AG09309 (cell line): ENCODE measurements at regions not wholly inside any gene's neighbourhood (a gene's known extent, or its start where the extent isn't known, plus 50 kb on each side); places are given as distances from the start of the nearest gene placed in this dataset.

Experiments
- DNase-seq: peaks from one replicate; pipeline ENCODE4 v3.0.0-alpha.2; 2010; ENCODE audit warnings: low read depth
- H3K4me3 ChIP-seq: 2 replicates; pipeline ENCODE4 v1.5.1; 2011; ENCODE audit warnings: mild to moderate bottlenecking, low read depth, low read length, moderate library complexity; ENCODE audit not compliant: control insufficient read depth
- TF ChIP-seq, protein P1 (sequence below): IDR thresholded peaks from 2 replicates; pipeline ENCODE4 v1.5.1; 2011; ENCODE audit warnings: mild to moderate bottlenecking, low read depth, low read length, inconsistent platforms; ENCODE audit not compliant: insufficient read depth, control insufficient read depth; ENCODE audit errors: missing control alignments

GRCh38 chr11:131228378-131228777 lies 142.0 kb upstream of the NTM start:
- no peak overlapping the region for H3K4me3 ChIP-seq
- TF ChIP-seq, protein P1, sequence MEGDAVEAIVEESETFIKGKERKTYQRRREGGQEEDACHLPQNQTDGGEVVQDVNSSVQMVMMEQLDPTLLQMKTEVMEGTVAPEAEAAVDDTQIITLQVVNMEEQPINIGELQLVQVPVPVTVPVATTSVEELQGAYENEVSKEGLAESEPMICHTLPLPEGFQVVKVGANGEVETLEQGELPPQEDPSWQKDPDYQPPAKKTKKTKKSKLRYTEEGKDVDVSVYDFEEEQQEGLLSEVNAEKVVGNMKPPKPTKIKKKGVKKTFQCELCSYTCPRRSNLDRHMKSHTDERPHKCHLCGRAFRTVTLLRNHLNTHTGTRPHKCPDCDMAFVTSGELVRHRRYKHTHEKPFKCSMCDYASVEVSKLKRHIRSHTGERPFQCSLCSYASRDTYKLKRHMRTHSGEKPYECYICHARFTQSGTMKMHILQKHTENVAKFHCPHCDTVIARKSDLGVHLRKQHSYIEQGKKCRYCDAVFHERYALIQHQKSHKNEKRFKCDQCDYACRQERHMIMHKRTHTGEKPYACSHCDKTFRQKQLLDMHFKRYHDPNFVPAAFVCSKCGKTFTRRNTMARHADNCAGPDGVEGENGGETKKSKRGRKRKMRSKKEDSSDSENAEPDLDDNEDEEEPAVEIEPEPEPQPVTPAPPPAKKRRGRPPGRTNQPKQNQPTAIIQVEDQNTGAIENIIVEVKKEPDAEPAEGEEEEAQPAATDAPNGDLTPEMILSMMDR: no peak
- DNase-seq: no peak

- DNase-seq: no peak
- H3K4me3 ChIP-seq: no peak overlapping the region
- TF ChIP-seq, protein P1: no peak
These were observed 141.2 kb upstream of the NTM start for GRCh38 chr11:131229221-131229620.

- H3K4me3 ChIP-seq: no peak overlapping the region
- DNase-seq: no peak
- TF ChIP-seq, protein P1: no peak
These were observed 139.0 kb upstream of the NTM start for GRCh38 chr11:131231317-131231940.

GRCh38 chr11:131232261-131232660 lies 138.2 kb upstream of the NTM start:
- H3K4me3 ChIP-seq: no peak overlapping the region
- TF ChIP-seq, protein P1: no peak
- DNase-seq: no peak

DNA sequence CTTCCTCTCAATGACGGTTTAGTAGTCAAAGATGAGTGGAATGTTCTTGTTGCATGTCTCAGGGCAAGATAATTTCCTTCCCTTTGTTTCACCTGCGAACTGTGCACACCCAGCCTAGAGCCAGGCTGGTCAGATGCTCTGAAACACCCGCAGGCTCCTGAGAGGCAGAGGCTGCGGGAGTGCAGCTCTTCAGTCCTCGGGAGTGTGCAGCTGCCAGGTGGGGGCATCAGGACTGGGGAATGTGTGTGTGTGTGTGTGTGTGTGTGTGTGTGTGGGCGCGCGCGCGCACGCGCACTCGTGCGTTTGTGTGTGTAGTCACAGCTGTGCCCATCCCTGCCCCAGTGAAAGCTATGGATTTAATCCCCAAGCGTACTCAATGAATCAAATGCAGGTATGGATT lies 136.2 kb upstream of the NTM start:
- no peak overlapping the region for H3K4me3 ChIP-seq
- no peak for DNase-seq
- TF ChIP-seq, protein P1: no peak

DNA sequence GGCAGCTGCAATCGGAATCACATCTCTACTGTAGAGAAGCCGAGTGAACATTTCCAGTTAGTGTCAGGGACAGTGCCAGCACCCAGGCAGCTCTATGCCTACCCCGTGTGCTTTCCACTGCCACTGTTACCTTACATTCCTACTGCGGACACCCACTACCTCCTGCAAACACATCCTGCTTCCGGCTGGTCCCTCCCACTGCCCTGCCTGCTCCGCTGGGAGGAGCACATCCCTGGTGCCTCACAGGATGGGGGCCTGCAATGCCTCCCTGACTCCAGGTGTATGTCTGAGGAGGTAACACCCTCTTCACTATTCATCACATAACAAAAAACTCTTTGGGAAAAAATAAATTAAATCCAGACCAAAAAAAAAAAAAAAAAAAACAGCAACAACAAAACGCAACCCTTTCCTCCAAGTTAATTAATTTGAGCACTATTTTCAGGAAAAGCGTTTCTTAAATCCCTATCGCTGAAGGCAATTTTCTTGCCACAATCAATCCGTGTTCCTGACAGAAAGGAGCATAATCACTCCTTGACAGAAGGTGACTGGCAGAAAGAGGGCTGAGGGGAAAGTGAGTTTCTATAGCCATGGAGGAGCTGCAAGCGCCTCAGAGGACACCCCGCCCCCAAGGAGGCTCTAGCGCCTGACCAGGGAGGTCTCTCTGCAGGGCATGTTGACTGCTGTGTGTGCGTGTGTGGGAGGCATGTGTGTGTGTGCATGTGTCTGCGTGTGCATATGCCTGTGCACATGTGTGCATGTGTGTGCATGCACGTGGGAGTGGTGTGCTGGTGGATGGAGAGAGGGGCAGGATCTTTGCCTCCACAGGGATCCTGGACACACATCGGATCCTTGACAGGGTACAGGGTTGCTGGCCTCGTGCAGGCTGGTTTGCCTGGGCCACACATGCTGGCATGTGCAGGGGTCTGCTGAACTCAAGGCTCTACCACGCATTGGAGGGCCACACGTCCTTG lies 134.8 kb upstream of the NTM start:
- TF ChIP-seq, protein P1: no peak
- no peak overlapping the region for H3K4me3 ChIP-seq
- DNase-seq: no peak
